ENCODE measurements at regions not wholly inside any gene's neighbourhood (a gene's known extent, or its start where the extent isn't known, plus 50 kb on each side); places are given as distances from the start of the nearest gene placed in this dataset.

GRCh38 chr12:93054021-93054420, 124.9 kb upstream of the EEA1 start:
- Histone ChIP-seq H2AFZ (no peak overlapping the region), H3K9ac (no peak overlapping the region), H3K4me1 (no peaks in the 10 kb centered on the region)

DNA sequence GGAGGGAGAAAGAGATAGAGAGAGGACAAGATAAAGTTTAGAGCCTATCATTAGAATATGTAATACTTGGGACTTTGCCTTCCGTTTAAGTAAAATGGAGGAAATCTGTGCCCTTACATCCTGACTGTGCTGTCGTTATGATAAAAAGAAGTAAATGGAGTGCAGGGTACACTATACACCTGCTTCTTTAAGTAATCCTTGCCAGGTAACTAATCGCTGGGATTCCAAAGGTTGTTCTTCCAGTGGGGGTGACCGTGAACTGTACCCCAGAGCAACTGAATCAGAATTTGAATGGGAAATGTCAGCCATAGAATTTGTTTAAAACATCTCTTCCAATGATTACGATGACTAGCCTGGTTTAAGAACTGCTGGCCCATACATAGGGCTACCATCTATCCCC, 126.1 kb upstream of the EEA1 start:
- TF ChIP-seq CTCF (IDR thresholded peaks at IDR 0.05), result no peak
- Histone ChIP-seq H3K4me1 (no peaks in the 10 kb centered on the region), H3K27me3 (ENCODE audit: control insufficient read depth, insufficient read depth, low read length) (no peaks in the 10 kb centered on the region), H2AFZ (no peak overlapping the region), H3K79me2 (no peaks in the 10 kb centered on the region), H3K27ac (no peak overlapping the region), H3K9ac (no peak overlapping the region), H3K4me2 (ENCODE audit: low read length) (no peak overlapping the region), H3K9me3 (ENCODE audit: control insufficient read depth, low read length) (no peaks in the 10 kb centered on the region), H3K4me3 (ENCODE audit: low read depth, low read length) (no peak overlapping the region), H3K36me3 (ENCODE audit: control insufficient read depth, insufficient read depth, low read length) (no peaks in the 10 kb centered on the region)

More at GRCh38 chr12:93054021-93054420, 124.9 kb upstream of the EEA1 start:
- Histone ChIP-seq H3K36me3 (ENCODE audit: control insufficient read depth, insufficient read depth, low read length) (no peaks in the 10 kb centered on the region), H3K79me2 (no peaks in the 10 kb centered on the region), H3K4me3 (ENCODE audit: low read depth, low read length) (no peak overlapping the region), H3K4me2 (ENCODE audit: low read length) (no peak overlapping the region), H3K9me3 (ENCODE audit: control insufficient read depth, low read length) (no peaks in the 10 kb centered on the region), H3K27me3 (ENCODE audit: control insufficient read depth, insufficient read depth, low read length) (no peaks in the 10 kb centered on the region), H3K27ac (no peak overlapping the region)
- no peak for TF ChIP-seq CTCF (IDR thresholded peaks at IDR 0.05)

DNA sequence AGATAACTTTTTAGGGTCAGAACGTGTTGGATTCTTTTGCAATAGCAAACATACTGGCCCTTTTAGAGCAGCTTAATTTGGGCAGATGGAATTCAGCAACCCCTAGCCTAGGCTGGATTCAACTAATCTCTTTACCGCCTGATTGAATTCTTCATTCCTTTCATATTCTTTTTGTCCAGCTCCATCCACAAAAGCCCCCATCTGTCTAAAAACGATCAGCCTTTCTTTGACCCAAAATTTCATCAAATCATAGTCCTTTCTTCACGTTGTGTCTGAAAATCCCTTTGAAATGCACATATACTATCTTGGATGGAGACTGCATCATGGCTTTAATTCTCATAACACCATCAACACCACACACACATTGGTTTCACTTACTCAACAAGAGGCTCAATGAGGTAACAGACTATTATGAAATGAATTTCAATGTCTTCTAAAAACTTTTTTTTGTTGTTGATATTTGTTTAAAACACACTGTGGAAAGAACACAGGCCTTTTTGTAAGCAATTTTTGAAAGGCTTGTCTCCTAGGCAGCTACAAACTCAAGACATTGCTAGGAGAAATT, 128.0 kb upstream of the EEA1 start:
- Histone ChIP-seq H3K79me2 (no peaks in the 10 kb centered on the region), H3K9me3 (ENCODE audit: control insufficient read depth, low read length) (no peaks in the 10 kb centered on the region), H3K4me1 (peaks cover 10% of the 10 kb centered on the region), H2AFZ (peak overlapping the region; percentile 18), H3K36me3 (ENCODE audit: control insufficient read depth, insufficient read depth, low read length) (no peaks in the 10 kb centered on the region), H3K9ac (no peak overlapping the region), H3K27ac (no peak overlapping the region), H3K4me3 (ENCODE audit: low read depth, low read length) (no peak overlapping the region), H3K4me2 (ENCODE audit: low read length) (no peak overlapping the region), H3K27me3 (ENCODE audit: control insufficient read depth, insufficient read depth, low read length) (no peaks in the 10 kb centered on the region)
- TF ChIP-seq CTCF (IDR thresholded peaks at IDR 0.05), result no peak

GRCh38 chr12:93058280-93058679, 129.2 kb upstream of the EEA1 start:
- H3K4me1 ChIP-seq, result peaks cover 10% of the 10 kb centered on the region
- no peaks in the 10 kb centered on the region for H3K27me3 ChIP-seq (ENCODE audit: control insufficient read depth, insufficient read depth, low read length)
- no peaks in the 10 kb centered on the region for H3K9me3 ChIP-seq (ENCODE audit: control insufficient read depth, low read length)
- H3K9ac ChIP-seq, result no peak overlapping the region
- no peak overlapping the region for H3K4me3 ChIP-seq (ENCODE audit: low read depth, low read length)
- H3K79me2 ChIP-seq, result no peaks in the 10 kb centered on the region
- H3K36me3 ChIP-seq (ENCODE audit: control insufficient read depth, insufficient read depth, low read length), result no peaks in the 10 kb centered on the region
- H3K4me2 ChIP-seq (ENCODE audit: low read length), result no peak overlapping the region
- no peak overlapping the region for H3K27ac ChIP-seq
- no peak overlapping the region for H2AFZ ChIP-seq
- no peak for TF ChIP-seq CTCF (IDR thresholded peaks at IDR 0.05)

DNA sequence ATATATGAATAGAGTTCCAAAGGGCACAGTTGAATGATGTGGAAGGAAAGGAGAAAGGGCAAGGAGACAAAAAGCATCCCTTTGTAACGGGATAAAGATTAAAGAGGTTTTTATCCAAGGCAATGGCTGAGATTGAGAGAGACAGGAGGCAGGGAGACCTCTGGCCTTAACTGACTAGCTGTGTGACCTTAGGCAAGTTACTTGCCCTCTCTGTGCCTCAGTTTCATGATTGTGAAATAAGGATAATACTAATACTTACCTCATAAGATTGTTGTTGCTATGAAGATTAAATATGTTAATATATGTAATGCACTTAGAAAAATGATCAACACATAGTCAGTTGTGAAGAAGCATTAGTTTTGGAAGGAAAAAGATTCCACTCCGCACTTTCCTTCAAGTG, 130.2 kb upstream of the EEA1 start:
- Histone ChIP-seq H3K4me2 (ENCODE audit: low read length) (no peak overlapping the region), H2AFZ (no peak overlapping the region), H3K9me3 (ENCODE audit: control insufficient read depth, low read length) (no peaks in the 10 kb centered on the region), H3K36me3 (ENCODE audit: control insufficient read depth, insufficient read depth, low read length) (no peaks in the 10 kb centered on the region), H3K27me3 (ENCODE audit: control insufficient read depth, insufficient read depth, low read length) (no peaks in the 10 kb centered on the region), H3K4me1 (peaks cover 10% of the 10 kb centered on the region), H3K4me3 (ENCODE audit: low read depth, low read length) (no peak overlapping the region), H3K79me2 (no peaks in the 10 kb centered on the region), H3K27ac (no peak overlapping the region), H3K9ac (no peak overlapping the region)
- no peak for TF ChIP-seq CTCF (IDR thresholded peaks at IDR 0.05)
